Stomach (tissue), 8 donors: ENCODE measurements at regions not wholly inside any gene's neighbourhood (a gene's known extent, or its start where the extent isn't known, plus 50 kb on each side); places are given as distances from the start of the nearest gene placed in this dataset.

ENCODE experiments used
- DNase-seq, 2 donors: peaks; one replicate each; pipeline versions ENCODE4 v3.0.0 to v3.0.0-alpha.2; 2013 to 2019
- H3K27ac ChIP-seq, 5 donors: fragments of 200-600 bp in 4 of 5; sonication (generic) in 4 of 5; one replicate each; pipeline ENCODE4 v1.5.1; 2013 to 2019; ENCODE audit warnings: mild to moderate bottlenecking in 1 of 5, moderate library complexity in 1 of 5
- H3K27me3 ChIP-seq, 3 donors: fragments of 200-600 bp; sonication (generic); one replicate each; pipeline ENCODE4 v1.5.1; 2017 to 2019; ENCODE audit warnings: mixed run types in 1 of 3
- H3K36me3 ChIP-seq, 4 donors: fragments of 200-600 bp; sonication (generic); 1 replicate in 3 of 4; 2 replicates in 1 of 4; pipeline ENCODE4 v1.5.1; 2016 to 2019
- H3K4me1 ChIP-seq, 4 donors: fragments of 200-600 bp; sonication (generic); one replicate each; pipeline ENCODE4 v1.5.1; 2016 to 2019
- H3K4me3 ChIP-seq, 4 donors: fragments of 200-600 bp; sonication (generic) in 3 of 4; one replicate each; pipeline ENCODE4 v1.5.1; 2016 to 2019; ENCODE audit warnings: mild to moderate bottlenecking in 1 of 4
- H3K9me3 ChIP-seq, 4 donors: fragments of 200-600 bp; sonication (generic); one replicate each; pipeline ENCODE4 v1.5.1; 2016 to 2019
- EP300 ChIP-seq: sonication (generic); formaldehyde crosslinking; IDR thresholded peaks from one replicate; pipeline ENCODE4 v1.6.1; 2017; ENCODE audit warnings: antibody characterized with exemption
- POLR2A ChIP-seq, 4 donors: fragments of 450-650 bp; IDR thresholded peaks; one replicate each; pipeline ENCODE4 v1.6.1; 2016; ENCODE audit warnings: antibody characterized with exemption in 4 of 4, control low read depth in 2 of 4, mild to moderate bottlenecking in 1 of 4, moderate library complexity in 1 of 4
- POLR2AphosphoS5 ChIP-seq, 3 donors: sonication (generic); formaldehyde crosslinking; IDR thresholded peaks; one replicate each; pipeline ENCODE4 v1.6.1; 2016; ENCODE audit warnings: antibody characterized with exemption in 3 of 3
- WGBS, 5 donors: extraction: QIAGEN DNeasy Blood & Tissue Kit in 3 of 5; methylation state at CpG; one replicate each; pipeline versions ENCODE4 v1.1.5 to v1.1.7; 2013 to 2018; 5-methylcytosine and 5-hydroxymethylcytosine counted together
- intact Hi-C: fragments of 100-400 bp; cut with DNase I; formaldehyde crosslinking; loops from one replicate; pipeline ENCODE4 v1.15.1; 2023; ENCODE audit warnings: low total_unique reads
- TF ChIP-seq, protein P1 (sequence below), 7 experiments: fragments of 450-650 bp in 4 of 7; fragments of 200-600 bp in 3 of 7; sonication (generic) in 3 of 7; IDR thresholded peaks; one replicate each; pipeline ENCODE4 v1.5.1; 2016 to 2019; ENCODE audit warnings: antibody characterized with exemption in 7 of 7, control low read depth in 2 of 7, mild to moderate bottlenecking in 1 of 7
- donor health status: healthy with polysubstance abuse.
- donor health status: Bipolar disorder and iron deficiency.
- donor health status: healthy.

DNA sequence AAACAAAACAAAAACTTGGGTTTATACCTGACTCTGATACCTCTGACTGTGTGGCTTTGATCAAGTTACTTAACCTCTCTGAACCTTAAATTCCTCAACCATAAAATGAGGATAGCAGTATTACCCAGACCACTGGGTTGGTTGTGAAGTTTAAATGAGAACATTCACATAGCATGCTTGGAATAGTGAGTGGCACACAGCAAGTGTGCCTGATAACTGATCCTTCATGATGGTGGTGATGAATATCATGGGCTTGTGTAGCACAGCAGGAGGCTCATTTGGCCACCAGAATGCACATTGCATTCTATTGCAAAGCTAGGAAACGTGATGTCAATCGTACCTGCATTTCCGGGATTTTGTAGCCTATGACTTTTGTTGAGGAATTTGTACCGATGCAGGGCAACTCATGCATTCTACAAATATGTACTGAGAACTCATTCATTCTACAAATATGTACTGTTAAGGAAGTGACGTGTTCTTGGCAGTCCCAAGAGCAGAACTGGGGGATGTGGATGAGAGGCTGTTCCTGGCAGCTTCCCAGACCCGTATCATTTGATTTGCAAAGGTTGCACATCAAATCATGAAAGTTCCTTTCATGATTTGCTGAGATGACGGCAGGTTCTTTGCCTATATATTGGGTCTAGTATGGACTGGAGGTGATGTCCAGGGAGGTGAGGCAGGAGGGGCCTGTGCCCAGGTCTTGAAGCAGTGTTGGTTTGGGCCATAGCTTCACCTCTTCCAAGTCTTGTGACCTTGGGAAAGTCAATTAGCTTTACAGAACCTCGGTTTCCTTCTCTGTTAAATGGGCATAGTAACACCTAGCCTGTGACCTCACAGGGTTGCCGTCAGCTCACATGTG is 94.6 kb upstream of the SMNDC1 start:
- peak overlapping the region; percentile 64 to 76 (median 69) for H3K27ac ChIP-seq
- peak; percentile 62 to 90 for DNase-seq
- 44 to 52% (median 49%) methylated on average over 9 of the region's 9 CpGs for WGBS, 5 donors

DNA sequence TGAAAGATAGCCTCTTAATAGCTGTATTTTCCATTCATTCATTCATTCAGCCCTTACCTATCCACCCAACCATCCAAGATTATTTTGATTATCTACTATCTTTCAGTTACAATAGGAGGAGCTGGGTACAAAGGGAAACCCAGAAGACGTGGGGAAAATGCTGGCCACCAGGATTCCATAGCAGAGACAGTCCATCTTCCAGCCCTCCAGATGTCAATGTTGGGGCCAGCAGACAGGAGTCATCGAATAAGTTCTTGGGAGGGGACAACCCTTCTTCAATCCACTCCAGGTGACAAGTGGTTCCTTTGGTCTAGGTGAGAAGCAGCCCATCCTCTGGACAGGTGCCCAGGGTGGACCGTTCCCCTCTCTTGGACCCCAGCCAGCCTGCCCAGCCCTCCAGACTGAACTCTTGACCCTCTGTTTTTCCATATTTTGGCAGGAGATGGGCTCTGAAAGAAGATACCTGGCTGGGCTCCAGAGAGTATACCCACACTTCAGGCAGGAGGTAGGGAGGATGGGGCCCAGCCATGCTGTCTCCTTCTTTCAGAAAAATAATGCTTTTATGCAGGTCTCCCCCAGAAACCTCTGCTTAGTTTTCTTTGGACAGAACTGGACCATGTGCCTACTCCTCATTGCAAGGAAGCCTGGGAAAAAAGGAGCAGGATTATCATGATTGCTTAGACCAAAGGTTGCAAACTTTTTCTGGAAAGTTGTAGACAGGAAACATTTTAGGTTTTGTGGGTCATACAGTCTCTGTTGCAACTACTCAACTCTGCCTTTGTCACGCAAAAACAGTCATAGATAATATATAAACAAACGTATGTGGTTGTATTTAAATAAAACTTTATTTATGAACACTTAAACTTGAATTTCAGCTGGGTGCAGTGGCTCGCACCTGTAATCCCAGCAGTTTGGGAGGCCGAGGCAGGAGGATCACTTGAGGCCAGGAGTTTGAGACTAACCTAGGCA is 95.5 kb upstream of the SMNDC1 start:
- H3K27me3 ChIP-seq, result no peaks in the 10 kb centered on the region
- no peaks in the 10 kb centered on the region for H3K36me3 ChIP-seq
- DNase-seq, result no peak
- H3K27ac ChIP-seq, result peak overlapping the region in 3 of 5 donors; percentile 37 to 76 (median 75)
- TF ChIP-seq EP300, result no peak
- no peak for TF ChIP-seq POLR2AphosphoS5 (IDR thresholded peaks at IDR 0.05)
- TF ChIP-seq POLR2A (IDR thresholded peaks at IDR 0.05), result no peak
- intact Hi-C loops, result no loop called here
- H3K4me3 ChIP-seq, result no peak overlapping the region
- 81 to 93% (median 85%) methylated on average over 6 to 7 of the region's 7 CpGs for WGBS, 5 donors
- no peaks in the 10 kb centered on the region for H3K9me3 ChIP-seq
- peaks cover 23 to 27% (median 25%) of the 10 kb centered on the region in 4 donors for H3K4me1 ChIP-seq

More for the DNA sequence above, 94.6 kb upstream of the SMNDC1 start:
- Histone ChIP-seq H3K9me3 (no peaks in the 10 kb centered on the region), H3K4me3 (no peak overlapping the region), H3K36me3 (no peaks in the 10 kb centered on the region), H3K27me3 (no peaks in the 10 kb centered on the region), H3K4me1 (peaks cover 23 to 29% (median 27%) of the 10 kb centered on the region in 4 donors)
- intact Hi-C loops, result no loop called here
- no peak for TF ChIP-seq POLR2A (IDR thresholded peaks at IDR 0.05)
- peak in 2 of 3 donors; percentile 32 to 80 for TF ChIP-seq POLR2AphosphoS5 (IDR thresholded peaks at IDR 0.05)

GRCh38 chr10:110401401-110402076 is 96.2 kb upstream of the DUSP5 start:
- no peaks in the 10 kb centered on the region for H3K36me3 ChIP-seq
- no peak overlapping the region for H3K4me3 ChIP-seq
- 88 to 94% (median 90%) methylated on average over 3 of the region's 3 CpGs for WGBS, 5 donors
- peaks cover 13 to 21% (median 17%) of the 10 kb centered on the region in 4 donors for H3K4me1 ChIP-seq
- H3K27ac ChIP-seq, result no peak overlapping the region
- H3K27me3 ChIP-seq, result no peaks in the 10 kb centered on the region
- intact Hi-C loops, result no loop called here
- H3K9me3 ChIP-seq, result no peaks in the 10 kb centered on the region
- DNase-seq, result no peak
- TF ChIP-seq, protein P1, sequence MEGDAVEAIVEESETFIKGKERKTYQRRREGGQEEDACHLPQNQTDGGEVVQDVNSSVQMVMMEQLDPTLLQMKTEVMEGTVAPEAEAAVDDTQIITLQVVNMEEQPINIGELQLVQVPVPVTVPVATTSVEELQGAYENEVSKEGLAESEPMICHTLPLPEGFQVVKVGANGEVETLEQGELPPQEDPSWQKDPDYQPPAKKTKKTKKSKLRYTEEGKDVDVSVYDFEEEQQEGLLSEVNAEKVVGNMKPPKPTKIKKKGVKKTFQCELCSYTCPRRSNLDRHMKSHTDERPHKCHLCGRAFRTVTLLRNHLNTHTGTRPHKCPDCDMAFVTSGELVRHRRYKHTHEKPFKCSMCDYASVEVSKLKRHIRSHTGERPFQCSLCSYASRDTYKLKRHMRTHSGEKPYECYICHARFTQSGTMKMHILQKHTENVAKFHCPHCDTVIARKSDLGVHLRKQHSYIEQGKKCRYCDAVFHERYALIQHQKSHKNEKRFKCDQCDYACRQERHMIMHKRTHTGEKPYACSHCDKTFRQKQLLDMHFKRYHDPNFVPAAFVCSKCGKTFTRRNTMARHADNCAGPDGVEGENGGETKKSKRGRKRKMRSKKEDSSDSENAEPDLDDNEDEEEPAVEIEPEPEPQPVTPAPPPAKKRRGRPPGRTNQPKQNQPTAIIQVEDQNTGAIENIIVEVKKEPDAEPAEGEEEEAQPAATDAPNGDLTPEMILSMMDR (IDR thresholded peaks at IDR 0.05), result no peak

DNA sequence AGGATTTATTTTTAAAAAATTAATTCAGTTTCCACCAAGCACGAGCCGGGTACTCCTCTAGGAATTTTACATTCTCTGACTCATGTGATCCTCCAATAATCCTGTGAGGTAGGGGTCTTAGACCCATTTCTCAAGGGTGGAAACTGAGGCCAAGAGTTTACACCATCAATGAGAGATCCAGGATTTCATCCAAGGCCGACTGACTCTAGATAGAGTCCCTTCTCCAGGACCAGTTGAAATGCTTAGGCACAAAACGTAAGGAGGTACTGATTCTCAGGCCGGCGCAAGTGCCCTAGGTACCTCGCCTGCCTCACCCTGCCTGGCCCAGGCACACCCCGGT is 95.7 kb upstream of the DUSP5 start:
- Histone ChIP-seq H3K36me3 (no peaks in the 10 kb centered on the region), H3K27me3 (no peaks in the 10 kb centered on the region), H3K9me3 (no peaks in the 10 kb centered on the region), H3K4me1 (peaks cover 13 to 21% (median 17%) of the 10 kb centered on the region in 4 donors), H3K4me3 (no peak overlapping the region), H3K27ac (no peak overlapping the region)
- 93 to 97% (median 95%) methylated on average over 8 of the region's 8 CpGs for WGBS, 5 donors
- intact Hi-C loops, result no loop called here
- TF ChIP-seq POLR2A (IDR thresholded peaks at IDR 0.05) (no peak), POLR2AphosphoS5 (IDR thresholded peaks at IDR 0.05) (no peak), EP300 (no peak)
- TF ChIP-seq, protein P1 (IDR thresholded peaks at IDR 0.05), result no peak
- DNase-seq, result no peak

DNA sequence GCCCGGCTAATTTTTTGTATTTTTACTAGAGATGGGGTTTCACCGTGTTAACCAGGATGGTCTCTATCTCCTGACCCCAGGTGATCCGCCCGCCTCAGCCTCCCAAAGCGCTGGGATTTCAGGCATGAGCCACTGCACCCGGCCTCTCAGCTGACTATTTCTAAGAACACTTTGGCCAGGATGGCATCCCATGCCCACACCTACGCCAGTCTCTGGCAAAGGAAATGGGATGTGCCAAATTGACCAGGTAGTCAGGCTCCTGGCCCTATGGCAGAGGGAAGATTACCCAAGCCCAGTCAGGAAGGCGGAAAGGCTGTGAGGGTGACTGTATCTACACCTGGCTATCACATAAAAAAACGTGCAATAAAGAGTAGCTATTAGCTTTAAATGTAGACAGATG is 94.1 kb upstream of the DUSP5 start:
- WGBS, 5 donors, result 89 to 96% (median 95%) methylated on average over 9 of the region's 9 CpGs
- no peaks in the 10 kb centered on the region for H3K36me3 ChIP-seq

More for the DNA sequence above, 94.1 kb upstream of the DUSP5 start:
- intact Hi-C loops, result no loop called here
- no peak for TF ChIP-seq POLR2A (IDR thresholded peaks at IDR 0.05)
- no peak for TF ChIP-seq POLR2AphosphoS5 (IDR thresholded peaks at IDR 0.05)
- TF ChIP-seq EP300, result no peak
- no peak overlapping the region for H3K27ac ChIP-seq
- no peaks in the 10 kb centered on the region for H3K27me3 ChIP-seq
- peaks cover 12 to 25% (median 20%) of the 10 kb centered on the region in 4 donors for H3K4me1 ChIP-seq
- H3K4me3 ChIP-seq, result no peak overlapping the region
- no peak for DNase-seq
- no peaks in the 10 kb centered on the region for H3K9me3 ChIP-seq
